ENCODE measurements at regions not wholly inside any gene's neighbourhood (a gene's known extent, or its start where the extent isn't known, plus 50 kb on each side); places are given as distances from the start of the nearest gene placed in this dataset.
A peak's percentile ranks its signal among the peaks of the same experiment; 100 is the strongest.

DNA sequence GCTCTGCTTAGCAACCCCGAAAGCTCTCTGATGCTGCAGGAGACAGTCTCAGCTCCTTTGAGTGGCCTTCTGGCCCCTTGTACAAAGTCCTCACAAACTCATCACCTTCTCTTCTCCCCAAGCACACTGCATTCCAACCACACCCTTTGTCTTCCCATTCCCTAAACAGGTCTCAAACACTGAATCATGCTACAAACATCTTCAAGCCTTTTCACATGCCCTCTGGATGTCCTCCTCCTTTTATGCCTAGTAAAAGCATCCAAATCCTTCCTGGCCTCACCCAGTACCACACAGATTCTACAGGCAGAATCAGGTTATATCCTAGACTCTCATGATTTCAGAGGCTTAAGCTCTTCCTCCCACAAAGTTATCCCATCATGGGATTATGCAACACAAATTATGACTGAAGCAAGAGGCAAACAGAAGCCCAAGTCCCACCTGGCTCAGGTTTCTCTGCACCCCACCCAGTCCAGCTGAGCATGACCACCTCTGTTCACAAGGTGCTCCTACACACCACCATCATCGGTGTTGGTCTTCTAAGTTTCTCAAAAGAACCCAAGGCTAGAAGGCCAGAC, 61.4 kb upstream of the PCED1B start:
- no peak overlapping the region for H3K27ac ChIP-seq (ENCODE audit: low read length)
- no peaks in the 10 kb centered on the region for H3K27me3 ChIP-seq (ENCODE audit: control insufficient read depth, insufficient read depth)
- no peak overlapping the region for H3K4me3 ChIP-seq (ENCODE audit: low read length)
- 82% methylated on average over 2 of the region's 2 CpGs for WGBS
- ATAC-seq (no peak), DNase-seq (no peak)
- no peaks in the 10 kb centered on the region for H3K9me3 ChIP-seq (ENCODE audit: control insufficient read depth, low read length)
- intact Hi-C loops (cut with DNase I): loop anchor here in 2 of 4 donors (5.0 to 10.0 kb wide), 2 partner anchors 343 to 671 kb away; no protein-coding TSS in a partner anchor
- H3K4me1 ChIP-seq (ENCODE audit: control insufficient read depth, insufficient read depth, low read length): no peaks in the 10 kb centered on the region

GRCh38 chr12:47020211-47020821, 59.1 kb upstream of the PCED1B start:
- no peak overlapping the region for H3K27ac ChIP-seq (ENCODE audit: low read length)
- 67% methylated on average over 7 of the region's 7 CpGs for WGBS
- no peaks in the 10 kb centered on the region for H3K27me3 ChIP-seq (ENCODE audit: control insufficient read depth, insufficient read depth)
- intact Hi-C loops (cut with DNase I): no loop called here
- no peak for DNase-seq
- H3K4me3 ChIP-seq (ENCODE audit: low read length): no peak overlapping the region
- no peaks in the 10 kb centered on the region for H3K9me3 ChIP-seq (ENCODE audit: control insufficient read depth, low read length)
- no peak for ATAC-seq
- no peaks in the 10 kb centered on the region for H3K4me1 ChIP-seq (ENCODE audit: control insufficient read depth, insufficient read depth, low read length)

DNA sequence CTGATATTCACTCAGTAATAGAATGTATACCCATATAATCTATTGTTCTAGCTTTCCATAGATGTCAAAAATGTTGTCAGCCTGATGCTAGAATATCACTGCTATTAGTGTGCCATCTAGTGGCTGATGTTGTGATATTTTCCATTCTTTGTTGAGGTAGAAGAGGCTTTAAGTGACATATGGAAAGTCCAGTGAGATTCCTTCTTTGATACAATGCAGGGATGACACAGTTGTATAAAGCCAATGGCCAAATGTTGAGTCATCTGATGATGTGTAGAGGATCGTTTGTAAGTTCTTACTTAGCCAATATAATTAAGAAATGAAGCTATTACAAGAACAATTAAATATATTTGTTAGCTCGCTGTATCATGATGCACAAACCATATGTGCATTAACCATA, 58.1 kb upstream of the PCED1B start:
- no peak overlapping the region for H3K27ac ChIP-seq (ENCODE audit: low read length)
- H3K27me3 ChIP-seq (ENCODE audit: control insufficient read depth, insufficient read depth): no peaks in the 10 kb centered on the region
- no peaks in the 10 kb centered on the region for H3K4me1 ChIP-seq (ENCODE audit: control insufficient read depth, insufficient read depth, low read length)
- WGBS: 50% methylated on average over 2 of the region's 2 CpGs
- H3K4me3 ChIP-seq (ENCODE audit: low read length): no peak overlapping the region
- ATAC-seq (no peak), DNase-seq (no peak)
- no peaks in the 10 kb centered on the region for H3K9me3 ChIP-seq (ENCODE audit: control insufficient read depth, low read length)
- intact Hi-C loops (cut with DNase I): no loop called here

GRCh38 chr12:47022296-47022695, 57.1 kb upstream of the PCED1B start:
- H3K4me1 ChIP-seq (ENCODE audit: control insufficient read depth, insufficient read depth, low read length): no peaks in the 10 kb centered on the region
- H3K27me3 ChIP-seq (ENCODE audit: control insufficient read depth, insufficient read depth): no peaks in the 10 kb centered on the region
- 30% methylated on average over 2 of the region's 2 CpGs for WGBS
- H3K9me3 ChIP-seq (ENCODE audit: control insufficient read depth, low read length): no peaks in the 10 kb centered on the region
- ATAC-seq: no peak
- intact Hi-C loops (cut with DNase I): no loop called here
- no peak for DNase-seq
- H3K27ac ChIP-seq (ENCODE audit: low read length): no peak overlapping the region
- no peak overlapping the region for H3K4me3 ChIP-seq (ENCODE audit: low read length)

DNA sequence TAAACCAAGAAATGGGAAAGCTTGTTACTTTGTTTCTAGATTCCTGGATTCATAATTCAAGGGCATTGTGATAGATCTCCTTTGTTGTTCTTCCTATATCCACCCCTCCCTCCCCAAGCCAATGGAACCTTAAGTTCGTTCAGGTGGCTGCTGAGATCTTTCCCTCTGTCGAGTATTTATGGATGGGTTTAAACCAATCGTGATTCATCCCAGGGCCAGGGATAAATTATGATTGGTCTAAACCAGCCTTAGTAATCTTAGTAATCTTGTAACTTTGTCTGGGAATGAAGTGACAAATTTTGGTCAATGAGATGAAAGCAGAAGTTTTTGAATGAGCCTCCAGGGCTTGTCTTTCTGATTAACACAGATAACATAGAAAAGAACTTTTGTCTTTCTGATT, 56.1 kb upstream of the PCED1B start:
- Histone ChIP-seq H3K4me1 (ENCODE audit: control insufficient read depth, insufficient read depth, low read length) (no peaks in the 10 kb centered on the region), H3K9me3 (ENCODE audit: control insufficient read depth, low read length) (no peaks in the 10 kb centered on the region), H3K27ac (ENCODE audit: low read length) (no peak overlapping the region), H3K4me3 (ENCODE audit: low read length) (no peak overlapping the region), H3K27me3 (ENCODE audit: control insufficient read depth, insufficient read depth) (no peaks in the 10 kb centered on the region)
- 77% methylated on average over 3 of the region's 3 CpGs for WGBS
- ATAC-seq: no peak
- intact Hi-C loops (cut with DNase I): no loop called here
- no peak for DNase-seq

- intact Hi-C loops (cut with DNase I): no loop called here
Measured at GRCh38 chr12:47023953-47024352, 55.5 kb upstream of the PCED1B start.

DNA sequence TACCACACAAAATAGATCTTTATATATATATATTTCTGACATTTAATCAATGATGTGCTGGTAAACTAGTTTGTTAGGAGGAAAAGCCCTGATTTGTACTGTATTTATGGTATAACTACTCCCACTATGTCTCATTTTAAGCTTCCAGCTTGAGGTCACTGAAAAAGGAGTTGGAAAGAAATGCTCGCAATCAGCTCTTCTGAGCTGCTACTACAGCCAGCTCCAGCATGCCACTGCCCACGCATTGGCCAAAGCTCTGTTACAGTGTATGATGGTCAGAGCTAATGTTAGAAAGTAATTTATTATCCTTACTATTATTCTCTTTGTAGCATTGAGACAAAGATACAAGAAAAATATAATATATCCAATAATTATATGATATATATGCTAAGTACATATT, 55.0 kb upstream of the PCED1B start:
- Histone ChIP-seq H3K9me3 (ENCODE audit: control insufficient read depth, low read length) (no peaks in the 10 kb centered on the region), H3K4me3 (ENCODE audit: low read length) (no peak overlapping the region), H3K4me1 (ENCODE audit: control insufficient read depth, insufficient read depth, low read length) (no peaks in the 10 kb centered on the region), H3K27ac (ENCODE audit: low read length) (no peak overlapping the region), H3K27me3 (ENCODE audit: control insufficient read depth, insufficient read depth) (no peaks in the 10 kb centered on the region)
- intact Hi-C loops (cut with DNase I): no loop called here
- WGBS: 38% methylated on average over 2 of the region's 2 CpGs
- ATAC-seq (no peak), DNase-seq (peak in 1 of 3 donors; percentile 50)

More at GRCh38 chr12:47023953-47024352, 55.5 kb upstream of the PCED1B start:
- no peak for DNase-seq
- no peak overlapping the region for H3K4me3 ChIP-seq (ENCODE audit: low read length)
- no peak overlapping the region for H3K27ac ChIP-seq (ENCODE audit: low read length)
- H3K4me1 ChIP-seq (ENCODE audit: control insufficient read depth, insufficient read depth, low read length): no peaks in the 10 kb centered on the region
- H3K9me3 ChIP-seq (ENCODE audit: control insufficient read depth, low read length): no peaks in the 10 kb centered on the region
- no peak for ATAC-seq
- 87% methylated on average over 6 of the region's 6 CpGs for WGBS
- H3K27me3 ChIP-seq (ENCODE audit: control insufficient read depth, insufficient read depth): no peaks in the 10 kb centered on the region

GRCh38 chr12:47025349-47025748, 54.1 kb upstream of the PCED1B start:
- ATAC-seq: no peak
- WGBS: 66% methylated on average over 2 of the region's 2 CpGs
- no peak for DNase-seq
- Histone ChIP-seq H3K9me3 (ENCODE audit: control insufficient read depth, low read length) (no peaks in the 10 kb centered on the region), H3K27me3 (ENCODE audit: control insufficient read depth, insufficient read depth) (no peaks in the 10 kb centered on the region), H3K4me3 (ENCODE audit: low read length) (no peak overlapping the region), H3K4me1 (ENCODE audit: control insufficient read depth, insufficient read depth, low read length) (no peaks in the 10 kb centered on the region), H3K27ac (ENCODE audit: low read length) (no peak overlapping the region)
- intact Hi-C loops (cut with DNase I): no loop called here

GRCh38 chr12:47025798-47026197, 53.6 kb upstream of the PCED1B start:
- no peak for ATAC-seq
- H3K4me1 ChIP-seq (ENCODE audit: control insufficient read depth, insufficient read depth, low read length): no peaks in the 10 kb centered on the region
- H3K9me3 ChIP-seq (ENCODE audit: control insufficient read depth, low read length): no peaks in the 10 kb centered on the region
- intact Hi-C loops (cut with DNase I): no loop called here
- 94% methylated on average over 2 of the region's 2 CpGs for WGBS
- DNase-seq: no peak
- no peak overlapping the region for H3K4me3 ChIP-seq (ENCODE audit: low read length)
- no peak overlapping the region for H3K27ac ChIP-seq (ENCODE audit: low read length)
- H3K27me3 ChIP-seq (ENCODE audit: control insufficient read depth, insufficient read depth): no peaks in the 10 kb centered on the region

- intact Hi-C loops (cut with DNase I): no loop called here
Measured at GRCh38 chr12:47026291-47026690, 53.1 kb upstream of the PCED1B start.

More at GRCh38 chr12:47026291-47026690, 53.1 kb upstream of the PCED1B start:
- Histone ChIP-seq H3K27ac (ENCODE audit: low read length) (no peak overlapping the region), H3K4me3 (ENCODE audit: low read length) (no peak overlapping the region), H3K9me3 (ENCODE audit: control insufficient read depth, low read length) (no peaks in the 10 kb centered on the region), H3K27me3 (ENCODE audit: control insufficient read depth, insufficient read depth) (no peaks in the 10 kb centered on the region), H3K4me1 (ENCODE audit: control insufficient read depth, insufficient read depth, low read length) (no peaks in the 10 kb centered on the region)
- ATAC-seq (no peak), DNase-seq (no peak)
- WGBS: 78% methylated on average over 5 of the region's 5 CpGs

All from right cardiac atrium (tissue), 5 donors.